MCF 10A (cell line): ENCODE measurements at regions not wholly inside any gene's neighbourhood (a gene's known extent, or its start where the extent isn't known, plus 50 kb on each side); places are given as distances from the start of the nearest gene placed in this dataset.

ENCODE experiments used
- BruUV-seq: library from RNA; stranded (reverse); fragments of 400-500 nt; replicated peaks from 2 replicates; lab custom pipeline; 2021; lab: Mats Ljungman, UMichigan
- CTCF ChIA-PET: fragments of 300-600 bp; sonication (Branson Sonifier 250); formaldehyde crosslinking; extraction: SDS; loops from one replicate; lab custom pipeline; 2021; ENCODE audit warnings: antibody characterized with exemption, inconsistent platforms; lab: Yijun Ruan, JAX
- POLR2A ChIA-PET: fragments of 300-600, 350-650 bp; sonication (Branson Sonifier 250); formaldehyde crosslinking; extraction: SDS; loops from one replicate; lab custom pipeline; 2020; ENCODE audit warnings: antibody characterized with exemption, inconsistent platforms; lab: Yijun Ruan, JAX
- DNase-seq: peaks from one replicate; pipeline ENCODE4 v3.0.0-alpha.2; 2018; ENCODE audit not compliant: unreplicated experiment
- H3K27ac Mint-ChIP-seq: one replicate; pipeline ENCODE4 v1.8.0; 2022; ENCODE audit warnings: mild to moderate bottlenecking, low read depth, mixed read lengths; ENCODE audit not compliant: unreplicated experiment
- H3K27me3 Mint-ChIP-seq: one replicate; pipeline ENCODE4 v1.8.0; 2022; ENCODE audit warnings: mixed read lengths; ENCODE audit not compliant: insufficient read depth, unreplicated experiment
- H3K36me3 Mint-ChIP-seq: one replicate; pipeline ENCODE4 v1.8.0; 2022; ENCODE audit warnings: mild to moderate bottlenecking, moderate library complexity, mixed read lengths; ENCODE audit not compliant: insufficient read depth, unreplicated experiment
- H3K4me1 Mint-ChIP-seq: one replicate; pipeline ENCODE4 v1.8.0; 2022; ENCODE audit warnings: mixed read lengths; ENCODE audit not compliant: insufficient read depth, unreplicated experiment
- H3K4me3 Mint-ChIP-seq: one replicate; pipeline ENCODE4 v1.8.0; 2022; ENCODE audit warnings: mild to moderate bottlenecking, moderate library complexity, mixed read lengths; ENCODE audit not compliant: unreplicated experiment
- H3K9me3 Mint-ChIP-seq: one replicate; pipeline ENCODE4 v1.8.0; 2022; ENCODE audit warnings: mixed read lengths; ENCODE audit not compliant: unreplicated experiment
- intact Hi-C: fragments of 100-400 bp; cut with micrococcal nuclease; formaldehyde crosslinking; loops from 2 replicates; pipeline ENCODE4 v1.14.1; 2022
- TF ChIP-seq, protein P1 (sequence below): fragments of 200-600 bp; IDR thresholded peaks from one replicate; pipeline ENCODE4 v1.8.0; 2022; ENCODE audit warnings: antibody characterized with exemption, mild to moderate bottlenecking; ENCODE audit not compliant: unreplicated experiment

GRCh38 chr2:11891028-11891427 lies 144.6 kb downstream of the LPIN1 start:
- Mint-ChIP-seq H3K4me1 (no peaks in the 10 kb centered on the region), H3K27ac (no peak overlapping the region), H3K36me3 (no peaks in the 10 kb centered on the region), H3K9me3 (peaks cover 23% of the 10 kb centered on the region), H3K4me3 (no peak overlapping the region), H3K27me3 (no peaks in the 10 kb centered on the region)
- CTCF ChIA-PET: no interaction called here
- BruUV-seq: no TSS peak
- TF ChIP-seq, protein P1, sequence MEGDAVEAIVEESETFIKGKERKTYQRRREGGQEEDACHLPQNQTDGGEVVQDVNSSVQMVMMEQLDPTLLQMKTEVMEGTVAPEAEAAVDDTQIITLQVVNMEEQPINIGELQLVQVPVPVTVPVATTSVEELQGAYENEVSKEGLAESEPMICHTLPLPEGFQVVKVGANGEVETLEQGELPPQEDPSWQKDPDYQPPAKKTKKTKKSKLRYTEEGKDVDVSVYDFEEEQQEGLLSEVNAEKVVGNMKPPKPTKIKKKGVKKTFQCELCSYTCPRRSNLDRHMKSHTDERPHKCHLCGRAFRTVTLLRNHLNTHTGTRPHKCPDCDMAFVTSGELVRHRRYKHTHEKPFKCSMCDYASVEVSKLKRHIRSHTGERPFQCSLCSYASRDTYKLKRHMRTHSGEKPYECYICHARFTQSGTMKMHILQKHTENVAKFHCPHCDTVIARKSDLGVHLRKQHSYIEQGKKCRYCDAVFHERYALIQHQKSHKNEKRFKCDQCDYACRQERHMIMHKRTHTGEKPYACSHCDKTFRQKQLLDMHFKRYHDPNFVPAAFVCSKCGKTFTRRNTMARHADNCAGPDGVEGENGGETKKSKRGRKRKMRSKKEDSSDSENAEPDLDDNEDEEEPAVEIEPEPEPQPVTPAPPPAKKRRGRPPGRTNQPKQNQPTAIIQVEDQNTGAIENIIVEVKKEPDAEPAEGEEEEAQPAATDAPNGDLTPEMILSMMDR: no peak
- POLR2A ChIA-PET: interaction anchor here (0.8 kb wide), 1 partner anchor 12 kb away, joined by 3 read pairs; no protein-coding TSS in a partner anchor
- DNase-seq: no peak
- intact Hi-C loops: no loop called here

- H3K27ac Mint-ChIP-seq: no peak overlapping the region
- H3K36me3 Mint-ChIP-seq: no peaks in the 10 kb centered on the region
- CTCF ChIA-PET: no interaction called here
- TF ChIP-seq, protein P1: no peak
- H3K27me3 Mint-ChIP-seq: no peaks in the 10 kb centered on the region
- POLR2A ChIA-PET: interaction anchor here (0.8 kb wide), 1 partner anchor 11 kb away, joined by 3 read pairs; no protein-coding TSS in a partner anchor
- H3K4me1 Mint-ChIP-seq: no peaks in the 10 kb centered on the region
- no peak for DNase-seq
- intact Hi-C loops: no loop called here
- H3K4me3 Mint-ChIP-seq: no peak overlapping the region
- H3K9me3 Mint-ChIP-seq: peaks cover 23% of the 10 kb centered on the region
- no TSS peak for BruUV-seq
Measured at GRCh38 chr2:11891671-11892440, 145.4 kb downstream of the LPIN1 start.

DNA sequence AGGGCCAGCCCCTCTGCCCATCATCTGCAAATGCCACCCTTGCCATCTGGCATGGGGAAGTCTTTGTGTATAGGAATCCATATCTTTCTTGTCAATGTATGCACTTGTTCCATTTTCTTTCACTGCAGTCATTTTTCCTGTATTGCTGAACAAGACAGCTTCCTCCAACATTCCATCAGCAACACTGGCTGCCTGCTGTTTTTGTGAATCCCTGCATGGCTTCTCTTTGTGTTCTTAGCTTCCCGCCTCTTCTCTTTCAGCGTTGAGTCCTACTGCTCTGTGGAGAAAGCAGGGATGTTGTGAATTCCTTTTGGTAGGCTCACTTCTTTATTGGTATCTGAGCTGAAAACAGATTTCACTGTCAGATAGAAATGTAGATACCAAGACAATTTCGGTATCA lies 150.0 kb downstream of the LPIN1 start:
- CTCF ChIA-PET: interaction anchor here (1.7 kb wide), 1 partner anchor 1111 kb away, joined by 4 read pairs; no protein-coding TSS in a partner anchor
- Mint-ChIP-seq H3K4me3 (no peak overlapping the region), H3K27me3 (no peaks in the 10 kb centered on the region), H3K27ac (no peak overlapping the region), H3K36me3 (no peaks in the 10 kb centered on the region), H3K9me3 (peaks cover 7% of the 10 kb centered on the region), H3K4me1 (peaks cover 11% of the 10 kb centered on the region)
- no peak for DNase-seq
- BruUV-seq: no TSS peak
- POLR2A ChIA-PET: interaction anchor here (0.6 kb wide), 1 partner anchor 895 kb away, joined by 3 read pairs; no protein-coding TSS in a partner anchor
- intact Hi-C loops: no loop called here
- TF ChIP-seq, protein P1: no peak

- Mint-ChIP-seq H3K36me3 (peaks cover 4% of the 10 kb centered on the region), H3K4me1 (peaks cover 11% of the 10 kb centered on the region), H3K27ac (no peak overlapping the region), H3K4me3 (no peak overlapping the region), H3K9me3 (no peaks in the 10 kb centered on the region), H3K27me3 (no peaks in the 10 kb centered on the region)
- CTCF ChIA-PET: interaction anchor here (0.6 kb wide), 2 partner anchors 9 to 641 kb away, joined by 3 to 4 read pairs; no protein-coding TSS in a partner anchor
- BruUV-seq: no TSS peak
- intact Hi-C loops: no loop called here
- TF ChIP-seq, protein P1: no peak
- no peak for DNase-seq
- POLR2A ChIA-PET: interaction anchor here (0.6 kb wide), 1 partner anchor 546 kb away, joined by 3 read pairs; no protein-coding TSS in a partner anchor
Measured at GRCh38 chr2:11898576-11898975, 152.1 kb downstream of the LPIN1 start.
